ENCODE measurements at regions not wholly inside any gene's neighbourhood (a gene's known extent, or its start where the extent isn't known, plus 50 kb on each side); places are given as distances from the start of the nearest gene placed in this dataset.

GRCh38 chr12:127722611-127723010, 544.4 kb upstream of the TMEM132C start:
- no peaks in the 10 kb centered on the region for H3K36me3 Mint-ChIP-seq (ENCODE audit: insufficient read depth, unreplicated experiment)
- H3K9me3 Mint-ChIP-seq (ENCODE audit: low read depth, unreplicated experiment): peaks cover 12% of the 10 kb centered on the region
- CTCF ChIA-PET: no interaction called here
- no peak overlapping the region for H3K27ac Mint-ChIP-seq (ENCODE audit: unreplicated experiment)
- no peaks in the 10 kb centered on the region for H3K4me1 Mint-ChIP-seq (ENCODE audit: low read depth, unreplicated experiment)
- H3K27me3 Mint-ChIP-seq (ENCODE audit: unreplicated experiment): no peaks in the 10 kb centered on the region
- DNase-seq: no peak
- no peak overlapping the region for H3K4me3 Mint-ChIP-seq (ENCODE audit: low read depth, unreplicated experiment)
- no peak for TF ChIP-seq CTCF (IDR thresholded peaks at IDR 0.05; ENCODE audit: unreplicated experiment)
- intact Hi-C loops (cut with micrococcal nuclease; ENCODE audit: unreplicated experiment): no loop called here
- no TSS peak for BruUV-seq (replicated peaks)

GRCh38 chr12:127723251-127723650, 543.7 kb upstream of the TMEM132C start:
- no peak overlapping the region for H3K4me3 Mint-ChIP-seq (ENCODE audit: low read depth, unreplicated experiment)
- intact Hi-C loops (cut with micrococcal nuclease; ENCODE audit: unreplicated experiment): no loop called here
- no peak overlapping the region for H3K27ac Mint-ChIP-seq (ENCODE audit: unreplicated experiment)
- CTCF ChIA-PET: no interaction called here
- peaks cover 9% of the 10 kb centered on the region for H3K9me3 Mint-ChIP-seq (ENCODE audit: low read depth, unreplicated experiment)
- H3K27me3 Mint-ChIP-seq (ENCODE audit: unreplicated experiment): no peaks in the 10 kb centered on the region
- no peaks in the 10 kb centered on the region for H3K4me1 Mint-ChIP-seq (ENCODE audit: low read depth, unreplicated experiment)
- H3K36me3 Mint-ChIP-seq (ENCODE audit: insufficient read depth, unreplicated experiment): no peaks in the 10 kb centered on the region
- BruUV-seq (replicated peaks): no TSS peak
- DNase-seq: no peak
- TF ChIP-seq CTCF (IDR thresholded peaks at IDR 0.05; ENCODE audit: unreplicated experiment): no peak

- intact Hi-C loops (cut with micrococcal nuclease; ENCODE audit: unreplicated experiment): no loop called here
- Mint-ChIP-seq H3K4me1 (ENCODE audit: low read depth, unreplicated experiment) (no peaks in the 10 kb centered on the region), H3K27ac (ENCODE audit: unreplicated experiment) (no peak overlapping the region), H3K9me3 (ENCODE audit: low read depth, unreplicated experiment) (peaks cover 16% of the 10 kb centered on the region), H3K36me3 (ENCODE audit: insufficient read depth, unreplicated experiment) (no peaks in the 10 kb centered on the region), H3K27me3 (ENCODE audit: unreplicated experiment) (no peaks in the 10 kb centered on the region), H3K4me3 (ENCODE audit: low read depth, unreplicated experiment) (no peak overlapping the region)
- DNase-seq: no peak
- no TSS peak for BruUV-seq (replicated peaks)
- TF ChIP-seq CTCF (IDR thresholded peaks at IDR 0.05; ENCODE audit: unreplicated experiment): no peak
- CTCF ChIA-PET: no interaction called here
Measured at GRCh38 chr12:127726671-127727315, 540.2 kb upstream of the TMEM132C start.

- CTCF ChIA-PET: no interaction called here
- no peaks in the 10 kb centered on the region for H3K4me1 Mint-ChIP-seq (ENCODE audit: low read depth, unreplicated experiment)
- H3K27ac Mint-ChIP-seq (ENCODE audit: unreplicated experiment): no peak overlapping the region
- no peak for DNase-seq
- intact Hi-C loops (cut with micrococcal nuclease; ENCODE audit: unreplicated experiment): no loop called here
- H3K36me3 Mint-ChIP-seq (ENCODE audit: insufficient read depth, unreplicated experiment): no peaks in the 10 kb centered on the region
- no peaks in the 10 kb centered on the region for H3K27me3 Mint-ChIP-seq (ENCODE audit: unreplicated experiment)
- TF ChIP-seq CTCF (IDR thresholded peaks at IDR 0.05; ENCODE audit: unreplicated experiment): no peak
- H3K9me3 Mint-ChIP-seq (ENCODE audit: low read depth, unreplicated experiment): peaks cover 17% of the 10 kb centered on the region
- H3K4me3 Mint-ChIP-seq (ENCODE audit: low read depth, unreplicated experiment): no peak overlapping the region
- BruUV-seq (replicated peaks): no TSS peak
Measured at GRCh38 chr12:127728285-127728684, 538.7 kb upstream of the TMEM132C start.
